HG03066 (cell line): ENCODE measurements at regions not wholly inside any gene's neighbourhood (a gene's known extent, or its start where the extent isn't known, plus 50 kb on each side); places are given as distances from the start of the nearest gene placed in this dataset.

Source experiments
- ATAC-seq: cut with Tn5 transposase; IDR thresholded peaks from one replicate; pipeline ENCODE4 v1.9.1; 2021; ENCODE audit warnings: low read depth; ENCODE audit not compliant: unreplicated experiment

- no peak for ATAC-seq
These were observed 238.7 kb upstream of the CIBAR2 start for GRCh38 chr16:85350973-85351372.

GRCh38 chr16:85353013-85353412, 240.7 kb upstream of the CIBAR2 start:
- ATAC-seq: no peak

GRCh38 chr16:85353839-85354685, 241.8 kb upstream of the CIBAR2 start:
- ATAC-seq: no peak

- ATAC-seq: no peak
These were observed 242.6 kb upstream of the CIBAR2 start for GRCh38 chr16:85354686-85355514.

- ATAC-seq: no peak
These were observed 243.2 kb upstream of the CIBAR2 start for GRCh38 chr16:85355515-85355837.

GRCh38 chr16:85356157-85356556, 243.9 kb upstream of the CIBAR2 start:
- no peak for ATAC-seq

- no peak for ATAC-seq
These were observed 245.1 kb upstream of the CIBAR2 start for GRCh38 chr16:85357323-85357722.

GRCh38 chr16:85357924-85358505, 245.7 kb upstream of the CIBAR2 start:
- ATAC-seq: no peak

GRCh38 chr16:85358704-85359146, 246.5 kb upstream of the CIBAR2 start:
- ATAC-seq: no peak

GRCh38 chr16:85359147-85359822, 247.0 kb upstream of the CIBAR2 start:
- ATAC-seq: no peak

- no peak for ATAC-seq
These were observed 248.3 kb upstream of the CIBAR2 start for GRCh38 chr16:85360323-85361277.

- ATAC-seq: no peak
These were observed 249.3 kb upstream of the CIBAR2 start for GRCh38 chr16:85361441-85362118.

GRCh38 chr16:85362443-85362842, 250.2 kb upstream of the CIBAR2 start:
- no peak for ATAC-seq

- no peak for ATAC-seq
These were observed 249.7 kb upstream of the GSE1 start for GRCh38 chr16:85363427-85363826.

- no peak for ATAC-seq
These were observed 249.2 kb upstream of the GSE1 start for GRCh38 chr16:85363881-85364280.

- ATAC-seq: no peak
These were observed 248.6 kb upstream of the GSE1 start for GRCh38 chr16:85364323-85365040.

GRCh38 chr16:85365120-85365519, 248.0 kb upstream of the GSE1 start:
- ATAC-seq: no peak

GRCh38 chr16:85366031-85366763, 246.9 kb upstream of the GSE1 start:
- no peak for ATAC-seq
